DMS53 (cell line): ENCODE measurements at regions not wholly inside any gene's neighbourhood (a gene's known extent, or its start where the extent isn't known, plus 50 kb on each side); places are given as distances from the start of the nearest gene placed in this dataset.

Source experiments
- DNase-seq: peaks from one replicate; lab custom pipeline; 2025; lab: John Stamatoyannopoulos, UW

- no peak for DNase-seq
Observed at GRCh38 chr3:147015334-147015733, 391.0 kb downstream of the ZIC4 start.

DNA sequence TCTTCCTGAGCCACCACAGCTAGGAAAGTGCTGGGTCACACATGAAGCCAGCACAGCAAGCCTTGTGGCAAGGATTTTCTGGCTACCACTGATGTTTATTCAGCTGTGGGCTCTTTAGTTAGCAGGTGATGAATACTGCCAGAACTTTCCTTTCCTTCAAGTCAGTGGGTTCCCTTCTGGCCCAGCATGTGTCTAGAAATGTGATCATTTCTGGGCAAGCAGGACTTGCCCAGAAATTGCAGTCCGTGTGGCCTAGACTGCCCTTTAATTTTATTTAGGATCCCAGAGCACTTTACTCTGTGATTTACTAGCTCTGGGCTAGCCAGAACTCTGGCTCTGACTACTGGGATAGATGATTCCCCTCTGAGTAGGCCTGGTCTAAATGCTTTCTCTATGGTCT, 397.5 kb downstream of the ZIC4 start:
- DNase-seq, result peak; percentile 18

GRCh38 chr3:147008458-147008857, 397.9 kb downstream of the ZIC4 start:
- DNase-seq, result peak; percentile 14

DNA sequence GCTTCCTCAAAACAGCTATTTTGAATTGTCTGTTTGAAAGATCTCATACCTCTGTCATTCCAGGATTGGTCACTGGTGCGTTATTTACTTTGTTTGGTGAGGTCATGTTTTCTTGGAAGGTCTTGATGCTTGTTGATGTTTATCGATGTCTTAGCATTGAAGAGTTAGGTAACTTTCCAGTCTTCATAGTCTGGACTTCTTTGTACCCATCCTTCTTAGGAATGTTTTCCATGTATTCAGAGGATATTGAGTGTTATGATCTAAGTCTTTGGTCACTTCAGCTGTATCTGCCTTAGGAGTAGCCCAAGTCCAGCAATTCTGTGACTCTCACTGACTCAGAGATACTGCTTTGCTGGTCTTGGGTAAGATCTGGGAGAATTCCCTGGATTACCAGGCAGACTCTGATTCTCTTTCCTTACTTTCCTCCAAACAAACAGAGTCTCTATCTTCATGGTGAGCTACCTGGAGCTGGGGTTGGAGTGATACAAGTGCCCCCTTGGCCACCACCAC, 398.6 kb downstream of the ZIC4 start:
- no peak for DNase-seq

DNA sequence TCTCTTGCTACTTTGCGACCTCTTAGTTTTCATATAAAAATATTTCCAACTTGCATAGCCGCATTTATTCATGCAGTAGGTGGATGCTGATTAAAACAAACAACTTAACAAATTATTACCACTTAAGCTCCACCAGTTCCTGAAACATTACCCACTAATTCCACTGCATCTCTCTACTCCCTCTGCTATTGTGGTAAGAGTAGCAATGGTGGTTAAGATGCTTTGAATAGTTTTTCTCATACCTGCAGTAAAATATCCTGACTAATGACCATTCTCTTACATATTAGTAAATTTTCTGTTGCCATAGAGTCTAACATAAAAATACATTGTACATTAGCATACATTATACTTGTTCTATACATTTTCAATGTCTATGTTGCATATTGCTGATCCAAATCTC, 397.6 kb upstream of the PLSCR5 start:
- no peak for DNase-seq

DNA sequence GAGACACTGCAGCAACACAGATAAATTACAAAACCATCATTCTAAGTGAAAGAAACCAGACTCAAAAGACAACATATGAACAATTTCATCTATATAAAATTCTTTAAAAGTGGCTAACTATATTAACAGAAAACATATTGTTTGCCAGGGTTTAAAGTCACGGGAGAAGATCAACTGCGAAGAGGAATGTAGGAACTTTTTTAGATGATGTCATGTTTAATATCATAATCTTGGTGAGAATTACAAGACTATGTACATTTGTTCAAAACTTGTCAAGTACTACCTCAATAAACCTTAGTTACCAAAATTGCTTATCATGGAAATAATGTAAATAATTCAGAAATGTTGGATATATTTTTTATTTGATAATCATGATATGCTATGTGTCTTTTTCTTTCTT, 395.1 kb upstream of the PLSCR5 start:
- no peak for DNase-seq

GRCh38 chr3:146991907-146992306, 386.8 kb upstream of the PLSCR5 start:
- no peak for DNase-seq

DNA sequence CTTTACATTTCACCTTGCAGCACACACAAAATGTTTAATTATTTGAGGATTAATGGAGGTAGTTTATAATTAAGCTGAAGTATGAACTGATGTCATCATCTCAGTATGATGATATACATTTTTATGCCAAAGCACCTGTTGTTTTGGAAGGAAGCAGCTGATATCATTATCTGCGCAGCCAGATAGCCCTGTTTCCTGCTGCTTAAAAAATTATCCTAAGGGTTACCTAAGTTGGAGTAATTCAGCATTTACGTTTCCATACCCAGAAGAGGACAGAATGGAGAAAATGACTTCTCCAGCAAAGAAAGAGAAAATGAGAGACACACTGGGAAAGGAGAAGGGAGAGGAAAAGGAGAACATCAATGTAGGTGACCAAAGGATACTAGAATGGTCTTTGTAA, 370.3 kb upstream of the PLSCR5 start:
- DNase-seq, result no peak

GRCh38 chr3:146975032-146975431, 369.9 kb upstream of the PLSCR5 start:
- no peak for DNase-seq

GRCh38 chr3:146974001-146974400, 368.9 kb upstream of the PLSCR5 start:
- DNase-seq, result no peak

- DNase-seq, result no peak
Observed at GRCh38 chr3:146972726-146973125, 367.6 kb upstream of the PLSCR5 start.

- DNase-seq, result no peak
Observed at GRCh38 chr3:146970236-146970635, 365.1 kb upstream of the PLSCR5 start.

GRCh38 chr3:146969356-146969755, 364.2 kb upstream of the PLSCR5 start:
- no peak for DNase-seq

DNA sequence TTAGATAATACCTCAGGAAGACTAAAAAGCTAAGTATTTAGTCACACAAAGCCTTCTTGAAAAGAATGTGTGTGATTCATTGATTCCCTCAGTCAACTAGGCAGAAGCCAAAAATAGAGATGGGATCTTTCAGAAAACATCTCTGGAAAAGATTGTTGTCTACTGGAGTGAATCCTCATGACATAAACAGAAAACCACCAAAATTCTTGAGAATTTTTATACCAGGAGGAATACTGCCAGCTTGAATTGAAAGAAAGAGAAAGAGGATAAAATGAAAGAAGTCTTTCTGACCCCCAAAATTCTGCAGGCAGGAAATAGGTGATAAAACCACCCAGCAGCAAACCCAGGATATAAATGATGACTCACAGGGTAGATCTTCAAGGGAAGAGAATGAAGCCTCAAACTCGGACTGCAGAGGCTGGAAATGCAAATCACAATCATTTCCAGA, 363.1 kb upstream of the PLSCR5 start:
- no peak for DNase-seq

- DNase-seq, result no peak
Observed at GRCh38 chr3:146967783-146968182, 362.6 kb upstream of the PLSCR5 start.

DNA sequence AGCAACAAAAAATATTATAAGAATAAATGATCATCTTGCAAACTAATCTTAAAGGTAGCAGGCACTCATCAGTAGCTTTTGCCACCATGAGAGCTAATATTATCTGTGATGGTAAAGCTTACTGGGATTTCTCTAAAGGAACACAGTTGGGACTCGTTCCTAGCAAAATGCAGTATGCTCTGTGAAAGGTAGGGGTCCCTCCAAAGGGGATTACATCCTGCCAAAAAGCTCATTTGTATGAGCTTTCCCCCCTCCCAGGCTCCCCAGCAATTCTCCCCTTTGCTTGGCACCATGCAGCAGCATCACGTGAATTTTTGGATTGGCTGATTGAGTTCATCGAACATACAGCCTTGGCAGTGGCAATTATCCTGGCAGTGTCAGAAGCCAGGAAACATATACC, 361.0 kb upstream of the PLSCR5 start:
- no peak for DNase-seq

- DNase-seq, result no peak
Observed at GRCh38 chr3:146953511-146953981, 348.4 kb upstream of the PLSCR5 start.

GRCh38 chr3:146948985-146949384, 343.8 kb upstream of the PLSCR5 start:
- no peak for DNase-seq

GRCh38 chr3:146948186-146948585, 343.0 kb upstream of the PLSCR5 start:
- DNase-seq, result no peak

- no peak for DNase-seq
Observed at GRCh38 chr3:146929696-146930095, 324.6 kb upstream of the PLSCR5 start.

DNA sequence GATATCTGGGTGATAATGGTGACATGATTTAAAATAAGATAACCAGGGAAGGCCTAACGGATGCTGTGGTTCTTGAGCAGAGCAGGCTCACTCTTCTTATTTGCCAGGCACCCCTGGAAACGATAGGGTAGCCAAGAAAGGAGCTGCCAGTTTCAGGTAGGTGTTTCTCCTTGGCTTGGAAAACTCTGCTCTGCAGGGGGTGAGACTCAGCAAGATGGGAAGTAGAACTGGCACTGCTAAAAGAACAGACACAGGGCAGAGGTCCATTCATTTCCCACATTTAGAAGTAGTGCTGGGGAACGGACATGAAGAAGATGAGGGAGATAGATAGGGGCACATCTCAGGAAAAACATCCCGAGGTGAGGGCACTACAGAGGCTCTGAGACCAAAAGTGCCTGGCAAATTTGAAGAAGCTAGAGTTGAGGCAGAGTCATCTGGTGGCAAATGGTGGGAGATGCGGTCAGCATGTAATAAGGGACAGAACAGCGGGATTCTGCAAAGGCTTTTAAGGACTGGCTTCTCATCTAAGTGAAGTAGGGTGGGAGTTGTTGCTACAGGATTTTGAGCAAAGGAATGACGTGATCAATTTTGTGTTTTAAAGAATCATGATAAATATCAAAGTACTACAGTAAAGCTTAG, 323.4 kb upstream of the PLSCR5 start:
- DNase-seq, result no peak

- DNase-seq, result no peak
Observed at GRCh38 chr3:146921693-146922092, 316.5 kb upstream of the PLSCR5 start.

DNA sequence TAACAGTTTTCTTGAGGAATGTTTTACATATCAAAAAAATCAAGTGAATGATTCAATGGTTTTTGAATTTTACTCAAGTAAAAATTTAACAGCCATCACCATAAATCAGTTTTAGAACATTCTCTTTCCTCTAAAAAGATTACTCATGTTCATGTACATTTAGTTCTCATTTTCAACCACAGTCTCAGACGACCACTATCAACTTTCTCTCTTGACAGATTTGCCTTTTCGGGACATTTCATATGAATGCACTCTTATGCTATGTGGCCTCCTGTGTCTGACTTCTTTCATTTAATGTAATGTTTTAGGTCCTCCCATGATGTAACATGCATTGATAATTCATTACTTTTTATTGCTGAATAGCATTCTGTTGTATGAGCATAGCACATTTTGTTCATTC, 309.3 kb upstream of the PLSCR5 start:
- DNase-seq, result no peak
